Lower leg skin (tissue), 4 donors: ENCODE measurements at regions not wholly inside any gene's neighbourhood (a gene's known extent, or its start where the extent isn't known, plus 50 kb on each side); places are given as distances from the start of the nearest gene placed in this dataset.

Experiments
- DNase-seq, 2 donors: peaks; one replicate each; pipeline ENCODE4 v3.0.0-alpha.2; 2019; ENCODE audit warnings: low spot score in 2 of 2
- H3K4me3 ChIP-seq: fragments of 200-600 bp; sonication (generic); 2 replicates; pipeline ENCODE4 v1.5.1; 2017; ENCODE audit warnings: mild to moderate bottlenecking, low read depth; ENCODE audit not compliant: poor library complexity, severe bottlenecking
- CTCF ChIP-seq, 3 donors: fragments of 450-650 bp; IDR thresholded peaks; one replicate each; pipeline ENCODE4 v1.5.1; 2016; ENCODE audit warnings: antibody characterized with exemption in 3 of 3, mild to moderate bottlenecking in 3 of 3, moderate library complexity in 2 of 3
- POLR2A ChIP-seq, 2 donors: fragments of 450-650 bp; IDR thresholded peaks; one replicate each; pipeline ENCODE4 v1.6.1; 2016 to 2017; ENCODE audit warnings: antibody characterized with exemption in 2 of 2, mild to moderate bottlenecking in 1 of 2, moderate library complexity in 1 of 2
- WGBS, 2 donors: methylation state at CpG; one replicate each; pipeline ENCODE4 v1.1.5; 2018; 5-methylcytosine and 5-hydroxymethylcytosine counted together
- intact Hi-C: fragments of 100-400 bp; cut with DNase I; formaldehyde crosslinking; loops from one replicate; pipeline ENCODE4 v1.15.0; 2023; ENCODE audit warnings: low total_unique reads

GRCh38 chr19:31223740-31224534 lies 125.3 kb downstream of the TSHZ3 start:
- DNase-seq = no peak
- intact Hi-C loops = no loop called here
- 62 to 64% methylated on average over 9 of the region's 9 CpGs for WGBS, 2 donors
- TF ChIP-seq CTCF (IDR thresholded peaks at IDR 0.05) (no peak), POLR2A (IDR thresholded peaks at IDR 0.05) (no peak)
- H3K4me3 ChIP-seq = no peak overlapping the region

GRCh38 chr19:31220540-31220939 lies 128.7 kb downstream of the TSHZ3 start:
- 67 to 68% methylated on average over 2 of the region's 2 CpGs for WGBS, 2 donors
- no peak overlapping the region for H3K4me3 ChIP-seq
- TF ChIP-seq CTCF (IDR thresholded peaks at IDR 0.05) (no peak), POLR2A (IDR thresholded peaks at IDR 0.05) (no peak)
- no peak for DNase-seq
- intact Hi-C loops = no loop called here

- no peak overlapping the region for H3K4me3 ChIP-seq
- 87 to 90% methylated on average over 2 of the region's 2 CpGs for WGBS, 2 donors
- intact Hi-C loops = no loop called here
- DNase-seq = no peak
- TF ChIP-seq CTCF (IDR thresholded peaks at IDR 0.05) (no peak), POLR2A (IDR thresholded peaks at IDR 0.05) (no peak)
Measured at GRCh38 chr19:31214997-31215396, 134.2 kb downstream of the TSHZ3 start.

- H3K4me3 ChIP-seq = no peak overlapping the region
- DNase-seq = peak; percentile 85 to 95
- no peak for TF ChIP-seq POLR2A (IDR thresholded peaks at IDR 0.05)
- TF ChIP-seq CTCF (IDR thresholded peaks at IDR 0.05) = no peak
- intact Hi-C loops = no loop called here
- 10 to 12% methylated on average over 9 of the region's 9 CpGs for WGBS, 2 donors
Measured at GRCh38 chr19:31214086-31214485, 135.2 kb downstream of the TSHZ3 start.

- WGBS, 2 donors = 86 to 87% methylated on average over 3 of the region's 3 CpGs
- no peak for TF ChIP-seq POLR2A (IDR thresholded peaks at IDR 0.05)
- no peak for TF ChIP-seq CTCF (IDR thresholded peaks at IDR 0.05)
- no peak for DNase-seq
- no peak overlapping the region for H3K4me3 ChIP-seq
- intact Hi-C loops = no loop called here
Measured at GRCh38 chr19:31211088-31211487, 138.1 kb downstream of the TSHZ3 start.
